CD14-positive monocyte (primary cell): ENCODE measurements at regions not wholly inside any gene's neighbourhood (a gene's known extent, or its start where the extent isn't known, plus 50 kb on each side); places are given as distances from the start of the nearest gene placed in this dataset.

Experiments
- DNase-seq, 3 donors: peaks; one replicate each; pipeline ENCODE4 v3.0.0-alpha.2; 2011 to 2022
- H2AFZ ChIP-seq: 2 replicates; pipeline ENCODE4 v1.6.0; 2012; ENCODE audit warnings: mild to moderate bottlenecking, low read depth, low read length, inconsistent platforms; ENCODE audit not compliant: insufficient read depth, poor library complexity, severe bottlenecking
- H3K27ac ChIP-seq, 2 donors: 1 replicate in 1 of 2; 2 replicates in 1 of 2; pipeline ENCODE4 v1.5.1; 2012 to 2013; ENCODE audit warnings: low read length in 2 of 2, control low read depth in 1 of 2, inconsistent platforms in 1 of 2, low read depth in 1 of 2, mild to moderate bottlenecking in 1 of 2
- H3K27me3 ChIP-seq, 2 donors: one replicate each; pipeline versions ENCODE4 v1.6.0 to v1.6.1; 2011 to 2013; ENCODE audit warnings: low read length in 2 of 2; ENCODE audit not compliant: control insufficient read depth in 2 of 2, insufficient read depth in 2 of 2
- H3K36me3 ChIP-seq, 2 donors: replicated peaks in 1 of 2; 1 replicate in 1 of 2; 2 replicates in 1 of 2; pipeline versions ENCODE4 v1.5.1 to v1.6.1; 2012 to 2013; ENCODE audit warnings: low read length in 2 of 2, control low read depth in 1 of 2, inconsistent platforms in 1 of 2, mild to moderate bottlenecking in 1 of 2; ENCODE audit not compliant: insufficient read depth in 2 of 2, control insufficient read depth in 1 of 2
- H3K4me1 ChIP-seq, 2 donors: 1 replicate in 1 of 2; 2 replicates in 1 of 2; pipeline versions ENCODE4 v1.5.1 to v1.6.1; 2012 to 2013; ENCODE audit warnings: low read length in 2 of 2, control low read depth in 1 of 2, inconsistent platforms in 1 of 2, mild to moderate bottlenecking in 1 of 2, moderate library complexity in 1 of 2; ENCODE audit not compliant: insufficient read depth in 2 of 2, control insufficient read depth in 1 of 2
- H3K4me2 ChIP-seq: replicated peaks from 2 replicates; pipeline ENCODE3; 2012; ENCODE audit warnings: low read length, moderate library complexity, mild to moderate bottlenecking; ENCODE audit not compliant: poor library complexity, severe bottlenecking; ENCODE audit errors: extremely low read depth
- H3K4me3 ChIP-seq, 3 experiments: fragments of 200-600 bp in 1 of 3; sonication (generic) in 1 of 3; replicated peaks in 1 of 3; 1 replicate in 2 of 3; 2 replicates in 1 of 3; pipeline ENCODE4 v1.5.1; 2011 to 2013; ENCODE audit warnings: low read length in 3 of 3, mild to moderate bottlenecking in 3 of 3, control low read depth in 2 of 3, low read depth in 2 of 3, inconsistent platforms in 1 of 3, moderate library complexity in 1 of 3
- H3K79me2 ChIP-seq: 2 replicates; pipeline ENCODE4 v1.6.0; 2012; ENCODE audit warnings: mild to moderate bottlenecking, control low read depth, inconsistent platforms, low read length, moderate library complexity; ENCODE audit not compliant: insufficient read depth
- H3K9ac ChIP-seq: 2 replicates; pipeline ENCODE4 v1.6.0; 2017; ENCODE audit warnings: low read length, mild to moderate bottlenecking; ENCODE audit not compliant: insufficient read depth, poor library complexity, severe bottlenecking
- H3K9me3 ChIP-seq, 2 donors: replicated peaks in 1 of 2; 1 replicate in 1 of 2; 2 replicates in 1 of 2; pipeline versions ENCODE4 v1.5.1 to v1.6.1; 2012 to 2013; ENCODE audit warnings: low read length in 2 of 2, control low read depth in 1 of 2; ENCODE audit not compliant: control insufficient read depth in 1 of 2, insufficient read depth in 1 of 2
- H4K20me1 ChIP-seq: 2 replicates; pipeline ENCODE4 v1.6.0; 2012; ENCODE audit warnings: mild to moderate bottlenecking, low read length, control low read depth, moderate library complexity; ENCODE audit not compliant: insufficient read depth
- H3K27ac Mint-ChIP-seq, 7 donors: one replicate each; pipeline ENCODE4 v1.8.0; 2020; ENCODE audit warnings: mild to moderate bottlenecking in 7 of 7, mixed read lengths in 7 of 7, moderate library complexity in 6 of 7, inconsistent platforms in 2 of 7
- H3K27me3 Mint-ChIP-seq, 3 donors: one replicate each; pipeline ENCODE4 v1.8.0; 2021 to 2022; ENCODE audit warnings: low read depth in 3 of 3, mild to moderate bottlenecking in 3 of 3, mixed read lengths in 3 of 3, moderate library complexity in 3 of 3, inconsistent platforms in 1 of 3
- H3K36me3 Mint-ChIP-seq, 2 donors: one replicate each; pipeline ENCODE4 v1.8.0; 2020; ENCODE audit warnings: mixed read lengths in 2 of 2, inconsistent platforms in 1 of 2, mild to moderate bottlenecking in 1 of 2
- H3K4me1 Mint-ChIP-seq: one replicate; pipeline ENCODE4 v1.8.0; 2020; ENCODE audit warnings: mild to moderate bottlenecking, mixed read lengths
- H3K4me3 Mint-ChIP-seq, 2 donors: one replicate each; pipeline ENCODE4 v1.8.0; 2020; ENCODE audit warnings: mild to moderate bottlenecking in 2 of 2, mixed read lengths in 2 of 2, moderate library complexity in 1 of 2
- H3K9me3 Mint-ChIP-seq, 7 donors: one replicate each; pipeline ENCODE4 v1.8.0; 2020 to 2022; ENCODE audit warnings: mixed read lengths in 7 of 7, mild to moderate bottlenecking in 6 of 7, moderate library complexity in 6 of 7, inconsistent platforms in 2 of 7
- CTCF ChIP-seq: fragments of 200-600 bp; IDR thresholded peaks from one replicate; pipeline ENCODE4 v1.8.0; 2022; ENCODE audit warnings: antibody characterized with exemption, mild to moderate bottlenecking
- WGBS: methylation state at CpG from one replicate; pipeline ENCODE4 v1.1.5; 2013; ENCODE audit warnings: missing lambda C conversion rate; ENCODE audit not compliant: insufficient coverage; 5-methylcytosine and 5-hydroxymethylcytosine counted together
- intact Hi-C, 2 donors: fragments of 100-400 bp; cut with micrococcal nuclease; formaldehyde crosslinking; loops; one replicate each; pipeline versions ENCODE4 v1.15.0 to v1.15.1; 2023

- H3K27me3 Mint-ChIP-seq: peaks cover 1 to 2% (median 2%) of the 10 kb centered on the region in 3 donors
- Histone ChIP-seq H3K4me2 (no peak overlapping the region), H2AFZ (peak overlapping the region; percentile 8), H3K4me3 (no peak overlapping the region), H3K79me2 (no peaks in the 10 kb centered on the region), H3K9ac (no peak overlapping the region), H3K27ac (no peak overlapping the region), H3K9me3 (no peaks in the 10 kb centered on the region), H3K4me1 (no peaks in the 10 kb centered on the region), H3K36me3 (no peaks in the 10 kb centered on the region), H4K20me1 (no peaks in the 10 kb centered on the region), H3K27me3 (no peaks in the 10 kb centered on the region)
- peaks cover 0 to 2% (median 0%) of the 10 kb centered on the region in 7 donors for H3K9me3 Mint-ChIP-seq
- WGBS: 0% methylated on average over 2 of the region's 3 CpGs
- no peak for TF ChIP-seq CTCF
- no peak overlapping the region for H3K4me3 Mint-ChIP-seq
- intact Hi-C loops: no loop called here
- H3K4me1 Mint-ChIP-seq: peaks cover 8% of the 10 kb centered on the region
- H3K27ac Mint-ChIP-seq: no peak overlapping the region
- no peak for DNase-seq
- H3K36me3 Mint-ChIP-seq: no peaks in the 10 kb centered on the region
Measured at GRCh38 chr15:93983526-93983925, 247.8 kb upstream of the MCTP2 start.

- H3K9ac ChIP-seq: no peak overlapping the region
- H3K4me1 Mint-ChIP-seq: peaks cover 8% of the 10 kb centered on the region
- no peaks in the 10 kb centered on the region for H3K36me3 ChIP-seq
- no peaks in the 10 kb centered on the region for H3K9me3 ChIP-seq
- no peak overlapping the region for H3K4me2 ChIP-seq
- H3K27me3 ChIP-seq: no peaks in the 10 kb centered on the region
- intact Hi-C loops: no loop called here
- H3K4me3 Mint-ChIP-seq: no peak overlapping the region
- H2AFZ ChIP-seq: no peak overlapping the region
- H3K27ac ChIP-seq: no peak overlapping the region
- no peaks in the 10 kb centered on the region for H4K20me1 ChIP-seq
- no peaks in the 10 kb centered on the region for H3K36me3 Mint-ChIP-seq
- no peaks in the 10 kb centered on the region for H3K4me1 ChIP-seq
- no peak for DNase-seq
- peaks cover 1 to 3% (median 2%) of the 10 kb centered on the region in 3 donors for H3K27me3 Mint-ChIP-seq
- H3K79me2 ChIP-seq: no peaks in the 10 kb centered on the region
- TF ChIP-seq CTCF: no peak
- WGBS: 90% methylated on average over 4 of the region's 6 CpGs
- H3K27ac Mint-ChIP-seq: no peak overlapping the region
- no peak overlapping the region for H3K4me3 ChIP-seq
- peaks cover 0 to 2% (median 0%) of the 10 kb centered on the region in 7 donors for H3K9me3 Mint-ChIP-seq
Measured at GRCh38 chr15:93982226-93982727, 249.1 kb upstream of the MCTP2 start.
